Sigmoid colon (tissue), 6 donors: ENCODE measurements at regions not wholly inside any gene's neighbourhood (a gene's known extent, or its start where the extent isn't known, plus 50 kb on each side); places are given as distances from the start of the nearest gene placed in this dataset.

Experiments used
- DNase-seq: peaks from one replicate; pipeline ENCODE4 v3.0.0-alpha.2; 2019
- H3K27ac ChIP-seq, 4 donors: fragments of 200-600 bp; sonication (generic); one replicate each; pipeline ENCODE4 v1.5.1; 2016 to 2019; ENCODE audit warnings: mild to moderate bottlenecking in 1 of 4
- H3K27me3 ChIP-seq, 3 donors: fragments of 200-600 bp; sonication (generic); one replicate each; pipeline ENCODE4 v1.5.1; 2019; ENCODE audit warnings: mild to moderate bottlenecking in 1 of 3
- H3K36me3 ChIP-seq, 4 donors: fragments of 200-600 bp; sonication (generic); one replicate each; pipeline ENCODE4 v1.5.1; 2016 to 2019
- H3K4me1 ChIP-seq, 4 donors: fragments of 200-600 bp; sonication (generic); one replicate each; pipeline ENCODE4 v1.5.1; 2017 to 2019
- H3K4me3 ChIP-seq, 4 donors: fragments of 200-600 bp; sonication (generic); one replicate each; pipeline ENCODE4 v1.5.1; 2017 to 2019; ENCODE audit warnings: mild to moderate bottlenecking in 2 of 4, moderate library complexity in 1 of 4
- H3K9me3 ChIP-seq, 4 donors: fragments of 200-600 bp in 3 of 4; sonication (generic) in 3 of 4; one replicate each; pipeline versions ENCODE4 v1.5.1 to v1.6.1; 2013 to 2019
- EP300 ChIP-seq, 4 donors: sonication (generic); formaldehyde crosslinking; IDR thresholded peaks; one replicate each; pipeline ENCODE4 v1.6.1; 2017; ENCODE audit warnings: antibody characterized with exemption in 4 of 4
- POLR2A ChIP-seq, 2 donors: fragments of 450-650 bp; IDR thresholded peaks; one replicate each; pipeline ENCODE4 v1.6.1; 2016; ENCODE audit warnings: antibody characterized with exemption in 2 of 2, mild to moderate bottlenecking in 2 of 2, moderate library complexity in 2 of 2
- POLR2AphosphoS5 ChIP-seq, 4 donors: sonication (generic); formaldehyde crosslinking; IDR thresholded peaks; one replicate each; pipeline ENCODE4 v1.6.1; 2017; ENCODE audit warnings: antibody characterized with exemption in 4 of 4
- WGBS, 2 donors: extraction: QIAGEN DNeasy Blood & Tissue Kit; methylation state at CpG; one replicate each; pipeline ENCODE4 v1.1.7; 2013; 5-methylcytosine and 5-hydroxymethylcytosine counted together
- intact Hi-C: fragments of 100-400 bp; cut with DNase I; formaldehyde crosslinking; loops from one replicate; pipeline ENCODE4 v1.15.1; 2023
- TF ChIP-seq, protein P1 (sequence below), 4 experiments: fragments of 450-650 bp in 3 of 4; fragments of 200-600 bp in 1 of 4; IDR thresholded peaks; one replicate each; pipeline ENCODE4 v1.5.1; 2016 to 2019; ENCODE audit warnings: antibody characterized with exemption in 4 of 4, mild to moderate bottlenecking in 3 of 4, moderate library complexity in 2 of 4
- donor health status: healthy with polysubstance abuse.
- donor health status: healthy.

DNA sequence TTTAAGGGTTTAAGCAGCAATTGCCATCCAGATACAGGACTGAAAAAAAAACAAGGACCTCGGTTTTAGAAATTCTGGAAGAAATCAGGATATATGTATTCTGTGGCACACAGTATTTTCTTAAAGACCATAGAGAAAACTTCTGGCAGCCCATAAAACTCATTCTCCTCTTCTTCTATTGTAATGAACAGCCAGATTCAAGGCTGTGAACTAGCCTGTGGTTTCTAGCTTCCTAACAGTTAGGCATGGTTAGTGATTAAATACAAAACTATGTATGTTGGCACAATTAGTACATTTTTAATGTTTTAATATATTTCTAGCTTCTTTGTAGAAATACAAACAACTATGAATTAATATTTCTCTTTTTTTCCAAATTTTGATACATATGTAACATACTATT is 555.7 kb downstream of the DSC3 start:
- H3K27me3 ChIP-seq, result no peaks in the 10 kb centered on the region
- TF ChIP-seq EP300 (IDR thresholded peaks at IDR 0.05), result no peak
- TF ChIP-seq, protein P1, sequence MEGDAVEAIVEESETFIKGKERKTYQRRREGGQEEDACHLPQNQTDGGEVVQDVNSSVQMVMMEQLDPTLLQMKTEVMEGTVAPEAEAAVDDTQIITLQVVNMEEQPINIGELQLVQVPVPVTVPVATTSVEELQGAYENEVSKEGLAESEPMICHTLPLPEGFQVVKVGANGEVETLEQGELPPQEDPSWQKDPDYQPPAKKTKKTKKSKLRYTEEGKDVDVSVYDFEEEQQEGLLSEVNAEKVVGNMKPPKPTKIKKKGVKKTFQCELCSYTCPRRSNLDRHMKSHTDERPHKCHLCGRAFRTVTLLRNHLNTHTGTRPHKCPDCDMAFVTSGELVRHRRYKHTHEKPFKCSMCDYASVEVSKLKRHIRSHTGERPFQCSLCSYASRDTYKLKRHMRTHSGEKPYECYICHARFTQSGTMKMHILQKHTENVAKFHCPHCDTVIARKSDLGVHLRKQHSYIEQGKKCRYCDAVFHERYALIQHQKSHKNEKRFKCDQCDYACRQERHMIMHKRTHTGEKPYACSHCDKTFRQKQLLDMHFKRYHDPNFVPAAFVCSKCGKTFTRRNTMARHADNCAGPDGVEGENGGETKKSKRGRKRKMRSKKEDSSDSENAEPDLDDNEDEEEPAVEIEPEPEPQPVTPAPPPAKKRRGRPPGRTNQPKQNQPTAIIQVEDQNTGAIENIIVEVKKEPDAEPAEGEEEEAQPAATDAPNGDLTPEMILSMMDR (IDR thresholded peaks at IDR 0.05), result no peak
- TF ChIP-seq POLR2AphosphoS5 (IDR thresholded peaks at IDR 0.05), result no peak
- no peak for TF ChIP-seq POLR2A (IDR thresholded peaks at IDR 0.05)
- 39 to 63% methylated on average over 1 of the region's 1 CpG for WGBS, 2 donors
- intact Hi-C loops, result no loop called here
- no peak overlapping the region for H3K27ac ChIP-seq
- no peaks in the 10 kb centered on the region for H3K9me3 ChIP-seq
- H3K4me1 ChIP-seq, result no peaks in the 10 kb centered on the region
- H3K4me3 ChIP-seq, result no peak overlapping the region
- H3K36me3 ChIP-seq, result no peaks in the 10 kb centered on the region
- DNase-seq, result no peak

DNA sequence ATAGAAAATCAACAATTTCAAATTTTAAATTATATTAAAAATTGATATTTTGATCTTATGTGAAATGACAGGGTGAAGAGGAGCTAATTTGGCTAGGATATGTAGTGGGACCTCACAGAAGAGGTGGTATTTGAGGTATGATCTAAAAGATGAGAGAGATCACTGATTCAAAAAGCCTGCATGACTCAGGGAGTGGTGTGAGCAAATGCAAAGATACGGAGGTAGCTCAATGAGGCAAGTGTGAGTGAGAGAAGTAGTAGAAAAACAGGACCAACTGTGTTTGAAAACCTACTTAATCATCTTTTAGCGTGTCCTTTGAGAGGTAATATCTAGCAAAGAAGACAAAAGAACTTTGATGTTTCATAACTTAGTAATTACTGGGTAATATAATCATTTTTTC is 557.5 kb downstream of the DSC3 start:
- H3K36me3 ChIP-seq, result no peaks in the 10 kb centered on the region
- no peak overlapping the region for H3K27ac ChIP-seq
- no peak for DNase-seq
- no peaks in the 10 kb centered on the region for H3K4me1 ChIP-seq
- WGBS, 2 donors, result 63 to 78% methylated on average over 2 of the region's 2 CpGs
- TF ChIP-seq POLR2AphosphoS5 (IDR thresholded peaks at IDR 0.05) (no peak), EP300 (IDR thresholded peaks at IDR 0.05) (no peak), POLR2A (IDR thresholded peaks at IDR 0.05) (no peak)
- TF ChIP-seq, protein P1 (IDR thresholded peaks at IDR 0.05), result no peak
- no peaks in the 10 kb centered on the region for H3K27me3 ChIP-seq
- H3K9me3 ChIP-seq, result no peaks in the 10 kb centered on the region
- intact Hi-C loops, result no loop called here
- no peak overlapping the region for H3K4me3 ChIP-seq

DNA sequence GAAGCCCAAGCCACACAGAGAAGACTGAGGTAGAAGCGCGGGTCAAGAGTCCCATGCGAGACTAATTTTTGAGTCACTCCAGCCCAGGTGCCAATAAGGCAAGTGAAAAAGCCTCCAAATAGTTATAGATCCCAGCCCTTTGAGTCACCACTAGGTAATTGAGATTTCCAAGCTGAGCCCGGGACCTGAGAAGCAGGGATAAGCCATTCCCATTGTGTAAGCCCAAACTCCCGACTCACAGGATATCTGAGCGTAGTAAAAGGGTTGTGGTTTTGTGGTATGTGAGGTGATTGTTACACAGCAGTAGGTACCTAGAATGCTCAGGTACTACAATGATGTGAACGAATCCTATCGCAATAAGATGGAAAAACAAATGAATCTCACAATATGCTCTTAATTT is 560.7 kb downstream of the DSC3 start:
- Histone ChIP-seq H3K36me3 (no peaks in the 10 kb centered on the region), H3K9me3 (no peaks in the 10 kb centered on the region), H3K27me3 (no peaks in the 10 kb centered on the region), H3K27ac (no peak overlapping the region), H3K4me1 (no peaks in the 10 kb centered on the region), H3K4me3 (no peak overlapping the region)
- no peak for DNase-seq
- TF ChIP-seq EP300 (IDR thresholded peaks at IDR 0.05), result no peak
- no peak for TF ChIP-seq POLR2AphosphoS5 (IDR thresholded peaks at IDR 0.05)
- TF ChIP-seq, protein P1 (IDR thresholded peaks at IDR 0.05), result no peak
- TF ChIP-seq POLR2A (IDR thresholded peaks at IDR 0.05), result no peak
- WGBS, 2 donors, result 83 to 88% methylated on average over 8 of the region's 8 CpGs
- intact Hi-C loops, result no loop called here

DNA sequence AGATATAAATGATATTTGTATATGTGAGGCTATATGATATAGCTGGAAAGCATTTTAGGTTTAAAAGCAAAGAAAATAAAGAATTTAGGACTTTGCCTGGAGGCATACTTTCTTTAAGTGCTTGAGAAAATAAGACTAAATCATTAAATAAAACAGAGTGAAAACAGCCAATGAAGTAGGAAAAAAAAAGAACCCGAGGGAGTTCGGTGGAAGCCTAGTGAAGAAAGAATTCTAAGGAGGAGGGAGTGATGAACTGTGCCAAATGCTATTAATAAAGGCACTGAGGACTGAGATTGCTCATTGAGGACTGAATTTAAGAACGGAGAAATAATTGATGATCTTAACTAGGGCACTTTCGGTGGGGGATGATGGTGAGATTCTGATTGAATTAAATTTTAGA is 573.5 kb downstream of the DSC3 start:
- Histone ChIP-seq H3K9me3 (no peaks in the 10 kb centered on the region), H3K27me3 (no peaks in the 10 kb centered on the region), H3K4me3 (no peak overlapping the region), H3K27ac (no peak overlapping the region), H3K36me3 (no peaks in the 10 kb centered on the region), H3K4me1 (no peaks in the 10 kb centered on the region)
- TF ChIP-seq POLR2A (IDR thresholded peaks at IDR 0.05), result no peak
- no peak for TF ChIP-seq POLR2AphosphoS5 (IDR thresholded peaks at IDR 0.05)
- no peak for TF ChIP-seq EP300 (IDR thresholded peaks at IDR 0.05)
- TF ChIP-seq, protein P1 (IDR thresholded peaks at IDR 0.05), result no peak
- intact Hi-C loops, result no loop called here
- no peak for DNase-seq
- WGBS, 2 donors, result 80 to 85% methylated on average over 4 of the region's 4 CpGs

DNA sequence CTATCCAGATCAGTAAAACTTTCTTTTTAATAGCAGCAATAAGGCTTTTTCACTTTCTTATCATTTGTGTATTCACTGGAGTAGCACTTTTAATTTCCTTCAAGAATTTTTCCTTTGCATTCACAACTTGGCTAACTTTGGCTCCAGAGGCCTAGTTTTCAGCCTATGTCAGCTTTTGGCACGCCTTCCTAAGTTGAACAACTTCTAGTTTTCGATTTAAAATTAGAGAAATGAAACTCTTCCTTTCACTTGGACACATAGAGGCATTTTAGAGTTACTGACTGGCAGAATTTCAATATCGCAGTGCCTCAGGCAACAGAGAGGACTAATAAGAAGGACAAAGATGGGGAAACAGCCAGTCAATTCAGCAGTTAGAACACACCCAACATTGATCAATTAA is 577.4 kb downstream of the DSC3 start:
- 72 to 77% methylated on average over 3 of the region's 3 CpGs for WGBS, 2 donors
- H3K4me3 ChIP-seq, result no peak overlapping the region
- H3K27me3 ChIP-seq, result no peaks in the 10 kb centered on the region
- TF ChIP-seq EP300 (IDR thresholded peaks at IDR 0.05) (no peak), POLR2AphosphoS5 (IDR thresholded peaks at IDR 0.05) (no peak), POLR2A (IDR thresholded peaks at IDR 0.05) (no peak)
- TF ChIP-seq, protein P1 (IDR thresholded peaks at IDR 0.05), result no peak
- intact Hi-C loops, result no loop called here
- no peaks in the 10 kb centered on the region for H3K9me3 ChIP-seq
- no peaks in the 10 kb centered on the region for H3K36me3 ChIP-seq
- DNase-seq, result no peak
- no peaks in the 10 kb centered on the region for H3K4me1 ChIP-seq
- no peak overlapping the region for H3K27ac ChIP-seq
